ENCODE measurements at regions not wholly inside any gene's neighbourhood (a gene's known extent, or its start where the extent isn't known, plus 50 kb on each side); places are given as distances from the start of the nearest gene placed in this dataset.

DNA sequence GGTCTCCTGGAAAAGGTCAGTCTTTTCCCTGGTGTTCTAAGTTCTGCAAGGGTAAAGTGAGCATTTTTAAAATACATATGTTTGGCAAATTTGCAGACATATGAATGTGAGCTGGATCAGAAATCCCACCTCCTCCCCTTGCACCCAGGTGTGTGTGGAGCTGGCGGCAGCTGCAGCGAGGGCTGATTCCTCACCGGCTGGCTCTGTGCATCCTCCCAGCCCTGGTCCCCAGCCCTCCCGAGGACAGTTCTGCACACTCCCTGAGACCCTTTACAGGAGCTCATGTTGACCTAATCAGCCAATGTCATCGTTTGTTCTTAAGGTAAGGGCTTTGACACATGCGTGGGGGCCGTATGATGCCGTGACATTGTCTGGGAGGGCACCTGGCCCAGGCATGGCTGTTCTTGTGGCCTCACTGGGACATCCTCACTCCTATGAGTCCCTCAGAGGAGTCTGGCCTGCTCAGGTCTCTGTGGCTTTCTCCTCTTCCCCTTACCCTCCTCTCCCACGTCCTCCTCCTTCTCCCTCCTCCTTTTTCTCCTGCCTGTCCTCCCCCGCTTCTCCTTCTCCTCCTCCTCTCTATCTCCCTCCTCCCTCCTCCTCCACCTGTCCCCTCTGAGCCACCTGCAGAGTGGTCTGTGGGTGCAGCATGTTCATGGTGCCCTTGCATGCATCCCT is 289.2 kb upstream of the SFSWAP start:
- Histone ChIP-seq H3K14ac (ENCODE audit: low read length) (no peak overlapping the region), H4K12ac (ENCODE audit: low read depth, low read length) (no peak overlapping the region), H3K27ac (ENCODE audit: low read depth, low read length) (no peak overlapping the region), H4K91ac (ENCODE audit: low read depth, low read length) (no peak overlapping the region), H2AFZ (ENCODE audit: insufficient read depth, low read length, poor library complexity) (no peak overlapping the region), H3K79me2 (ENCODE audit: control insufficient read depth, insufficient read depth, low read length, poor library complexity) (no peaks in the 10 kb centered on the region), H3K36me3 (ENCODE audit: control insufficient read depth in 1 of 2, insufficient read depth in 2 of 2, low read length in 2 of 2) (no peaks in the 10 kb centered on the region), H3K18ac (ENCODE audit: low read length) (no peak overlapping the region), H3K9ac (ENCODE audit: low read length) (no peak overlapping the region), H3K4me2 (ENCODE audit: low read length) (no peak overlapping the region), H3K23ac (ENCODE audit: low read length) (no peak overlapping the region), H3K4me3 (ENCODE audit: low read depth, low read length) (no peak overlapping the region), H2BK5ac (ENCODE audit: low read depth, low read length, poor library complexity) (no peak overlapping the region), H3K79me1 (ENCODE audit: low read length) (no peaks in the 10 kb centered on the region), H2BK120ac (ENCODE audit: insufficient read depth, low read length, poor library complexity) (no peak overlapping the region), H2AK5ac (ENCODE audit: low read length) (no peak overlapping the region), H3K27me3 (ENCODE audit: insufficient read depth, low read length) (no peaks in the 10 kb centered on the region), H3K4ac (ENCODE audit: low read depth, low read length) (no peak overlapping the region), H2BK12ac (ENCODE audit: low read length) (no peak overlapping the region), H4K8ac (ENCODE audit: low read depth, low read length) (no peak overlapping the region), H3K9me3 (ENCODE audit: insufficient read depth, low read depth, low read length) (peaks cover 23% of the 10 kb centered on the region), H3K4me1 (ENCODE audit: control insufficient read depth in 1 of 2, insufficient read depth in 2 of 2, low read length in 2 of 2) (no peaks in the 10 kb centered on the region)
- WGBS (ENCODE audit: extremely low coverage, insufficient coverage, insufficient read length), result no CpG with 5 or more reads among the region's 10 CpGs
- DNase-seq, result no peak

DNA sequence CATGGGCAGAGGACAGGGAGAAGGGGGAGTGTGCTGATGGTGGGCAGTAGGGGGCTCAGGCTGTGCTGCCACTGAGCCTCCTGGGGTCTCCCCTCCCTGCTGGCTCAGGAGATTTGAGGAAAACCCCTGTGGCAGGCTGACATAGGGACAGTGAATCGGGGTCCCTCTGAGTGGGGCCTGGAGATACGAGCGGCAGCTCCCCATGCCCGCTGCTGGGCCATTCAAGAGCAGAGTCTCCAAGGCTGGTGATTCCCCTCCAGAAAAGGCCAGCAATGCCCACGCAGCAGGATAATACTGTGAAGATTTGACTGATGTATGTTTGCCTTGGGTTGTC is 288.7 kb upstream of the SFSWAP start:
- no peak overlapping the region for H3K18ac ChIP-seq (ENCODE audit: low read length)
- H3K23ac ChIP-seq (ENCODE audit: low read length), result no peak overlapping the region
- H2BK120ac ChIP-seq (ENCODE audit: insufficient read depth, low read length, poor library complexity), result no peak overlapping the region
- no peak overlapping the region for H4K91ac ChIP-seq (ENCODE audit: low read depth, low read length)
- no peak overlapping the region for H2BK12ac ChIP-seq (ENCODE audit: low read length)
- no peak overlapping the region for H3K4me2 ChIP-seq (ENCODE audit: low read length)
- H2BK5ac ChIP-seq (ENCODE audit: low read depth, low read length, poor library complexity), result no peak overlapping the region
- H3K36me3 ChIP-seq (ENCODE audit: control insufficient read depth in 1 of 2, insufficient read depth in 2 of 2, low read length in 2 of 2), result no peaks in the 10 kb centered on the region
- no peak overlapping the region for H3K4ac ChIP-seq (ENCODE audit: low read depth, low read length)
- no peak overlapping the region for H4K12ac ChIP-seq (ENCODE audit: low read depth, low read length)
- H3K27ac ChIP-seq (ENCODE audit: low read depth, low read length), result no peak overlapping the region
- no peak overlapping the region for H3K14ac ChIP-seq (ENCODE audit: low read length)
- H3K9me3 ChIP-seq (ENCODE audit: insufficient read depth, low read depth, low read length), result peaks cover 23% of the 10 kb centered on the region
- no peaks in the 10 kb centered on the region for H3K79me2 ChIP-seq (ENCODE audit: control insufficient read depth, insufficient read depth, low read length, poor library complexity)
- no peak overlapping the region for H3K4me3 ChIP-seq (ENCODE audit: low read depth, low read length)
- no peak overlapping the region for H2AFZ ChIP-seq (ENCODE audit: insufficient read depth, low read length, poor library complexity)
- H2AK5ac ChIP-seq (ENCODE audit: low read length), result no peak overlapping the region
- WGBS (ENCODE audit: extremely low coverage, insufficient coverage, insufficient read length), result no CpG with 5 or more reads among the region's 5 CpGs
- no peaks in the 10 kb centered on the region for H3K4me1 ChIP-seq (ENCODE audit: control insufficient read depth in 1 of 2, insufficient read depth in 2 of 2, low read length in 2 of 2)
- no peak for DNase-seq
- H3K27me3 ChIP-seq (ENCODE audit: insufficient read depth, low read length), result no peaks in the 10 kb centered on the region
- H4K8ac ChIP-seq (ENCODE audit: low read depth, low read length), result no peak overlapping the region
- H3K9ac ChIP-seq (ENCODE audit: low read length), result no peak overlapping the region
- no peaks in the 10 kb centered on the region for H3K79me1 ChIP-seq (ENCODE audit: low read length)

- Histone ChIP-seq H3K4me1 (ENCODE audit: control insufficient read depth in 1 of 2, insufficient read depth in 2 of 2, low read length in 2 of 2) (no peaks in the 10 kb centered on the region), H2BK5ac (ENCODE audit: low read depth, low read length, poor library complexity) (no peak overlapping the region), H3K4ac (ENCODE audit: low read depth, low read length) (no peak overlapping the region), H3K4me3 (ENCODE audit: low read depth, low read length) (no peak overlapping the region), H3K4me2 (ENCODE audit: low read length) (no peak overlapping the region), H2BK120ac (ENCODE audit: insufficient read depth, low read length, poor library complexity) (no peak overlapping the region), H3K14ac (ENCODE audit: low read length) (no peak overlapping the region), H3K27me3 (ENCODE audit: insufficient read depth, low read length) (no peaks in the 10 kb centered on the region), H3K9me3 (ENCODE audit: insufficient read depth, low read depth, low read length) (peaks cover 17% of the 10 kb centered on the region), H3K27ac (ENCODE audit: low read depth, low read length) (no peak overlapping the region), H3K79me1 (ENCODE audit: low read length) (no peaks in the 10 kb centered on the region), H2BK12ac (ENCODE audit: low read length) (no peak overlapping the region), H2AFZ (ENCODE audit: insufficient read depth, low read length, poor library complexity) (no peak overlapping the region), H3K9ac (ENCODE audit: low read length) (no peak overlapping the region), H3K79me2 (ENCODE audit: control insufficient read depth, insufficient read depth, low read length, poor library complexity) (no peaks in the 10 kb centered on the region), H4K8ac (ENCODE audit: low read depth, low read length) (no peak overlapping the region), H3K23ac (ENCODE audit: low read length) (no peak overlapping the region), H4K12ac (ENCODE audit: low read depth, low read length) (no peak overlapping the region), H3K18ac (ENCODE audit: low read length) (no peak overlapping the region), H4K91ac (ENCODE audit: low read depth, low read length) (no peak overlapping the region), H3K36me3 (ENCODE audit: control insufficient read depth in 1 of 2, insufficient read depth in 2 of 2, low read length in 2 of 2) (no peaks in the 10 kb centered on the region), H2AK5ac (ENCODE audit: low read length) (no peak overlapping the region)
- no peak for DNase-seq
- WGBS (ENCODE audit: extremely low coverage, insufficient coverage, insufficient read length), result no CpG with 5 or more reads among the region's 9 CpGs
These were observed 288.1 kb upstream of the SFSWAP start for GRCh38 chr12:131422744-131423143.

DNA sequence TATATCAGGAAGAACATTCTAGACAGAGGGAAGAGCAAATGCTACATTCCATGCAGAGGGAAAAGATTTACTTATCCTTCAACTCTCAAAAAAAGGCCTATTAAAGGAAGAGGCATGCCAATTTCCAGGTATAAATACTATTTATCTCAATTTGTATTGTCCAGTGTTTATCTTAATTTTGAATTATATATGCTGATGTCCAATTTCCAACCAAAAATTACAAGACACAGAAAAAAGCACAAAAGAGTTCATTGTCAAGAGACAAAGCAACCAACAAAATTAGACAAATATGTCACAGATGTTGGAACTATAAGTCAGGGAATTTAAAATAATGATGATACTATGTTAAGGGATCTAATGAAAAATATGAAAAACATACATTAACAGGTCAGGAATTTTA is 286.6 kb upstream of the SFSWAP start:
- Histone ChIP-seq H3K27me3 (ENCODE audit: insufficient read depth, low read length) (no peaks in the 10 kb centered on the region), H4K12ac (ENCODE audit: low read depth, low read length) (no peak overlapping the region), H4K91ac (ENCODE audit: low read depth, low read length) (no peak overlapping the region), H2AFZ (ENCODE audit: insufficient read depth, low read length, poor library complexity) (no peak overlapping the region), H2BK12ac (ENCODE audit: low read length) (no peak overlapping the region), H4K8ac (ENCODE audit: low read depth, low read length) (no peak overlapping the region), H3K4me2 (ENCODE audit: low read length) (no peak overlapping the region), H3K4ac (ENCODE audit: low read depth, low read length) (no peak overlapping the region), H2BK120ac (ENCODE audit: insufficient read depth, low read length, poor library complexity) (no peak overlapping the region), H3K18ac (ENCODE audit: low read length) (no peak overlapping the region), H3K79me2 (ENCODE audit: control insufficient read depth, insufficient read depth, low read length, poor library complexity) (no peaks in the 10 kb centered on the region), H3K23ac (ENCODE audit: low read length) (no peak overlapping the region), H2BK5ac (ENCODE audit: low read depth, low read length, poor library complexity) (no peak overlapping the region), H3K9me3 (ENCODE audit: insufficient read depth, low read depth, low read length) (peaks cover 10% of the 10 kb centered on the region), H3K14ac (ENCODE audit: low read length) (no peak overlapping the region), H2AK5ac (ENCODE audit: low read length) (no peak overlapping the region), H3K36me3 (ENCODE audit: control insufficient read depth in 1 of 2, insufficient read depth in 2 of 2, low read length in 2 of 2) (no peaks in the 10 kb centered on the region), H3K79me1 (ENCODE audit: low read length) (no peaks in the 10 kb centered on the region), H3K27ac (ENCODE audit: low read depth, low read length) (no peak overlapping the region), H3K9ac (ENCODE audit: low read length) (no peak overlapping the region), H3K4me1 (ENCODE audit: control insufficient read depth in 1 of 2, insufficient read depth in 2 of 2, low read length in 2 of 2) (no peaks in the 10 kb centered on the region), H3K4me3 (ENCODE audit: low read depth, low read length) (no peak overlapping the region)
- DNase-seq, result no peak

All from trophoblast cell (in vitro differentiated cells and primary cell).